HG03342 (cell line): ENCODE measurements at regions not wholly inside any gene's neighbourhood (a gene's known extent, or its start where the extent isn't known, plus 50 kb on each side); places are given as distances from the start of the nearest gene placed in this dataset.
"Not testable (repeated sequence)": the region's sequence is repeated elsewhere in the genome, so short reads cannot be mapped to it uniquely, and the experiment has no call there.

ENCODE experiments used
- ATAC-seq: cut with Tn5 transposase; IDR thresholded peaks from one replicate; pipeline ENCODE4 v1.9.1; 2021; ENCODE audit warnings: mild to moderate bottlenecking, moderate library complexity; ENCODE audit not compliant: unreplicated experiment

GRCh38 chr12:108424026-108424425 lies 84.9 kb upstream of the CMKLR1 start:
- no peak for ATAC-seq

DNA sequence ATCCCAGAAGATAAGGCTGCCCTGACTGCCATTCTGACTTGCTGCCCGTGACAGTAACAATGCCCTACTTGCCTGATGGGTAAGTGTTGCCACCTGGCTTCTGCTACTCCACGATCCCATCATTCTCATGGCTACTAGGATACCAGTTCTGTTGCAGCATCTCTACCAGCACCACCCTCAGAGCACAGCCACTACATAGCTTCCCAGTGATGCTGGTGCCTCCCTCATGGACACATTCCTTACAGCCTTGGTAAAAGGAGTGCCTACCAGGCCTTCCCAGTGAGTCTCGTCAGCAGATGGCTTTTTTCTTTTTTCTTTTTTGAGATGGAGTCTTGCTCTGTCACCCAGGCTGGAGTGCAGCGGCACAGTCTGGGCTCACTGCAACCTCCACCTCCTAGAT lies 84.4 kb upstream of the CMKLR1 start:
- ATAC-seq = no peak

DNA sequence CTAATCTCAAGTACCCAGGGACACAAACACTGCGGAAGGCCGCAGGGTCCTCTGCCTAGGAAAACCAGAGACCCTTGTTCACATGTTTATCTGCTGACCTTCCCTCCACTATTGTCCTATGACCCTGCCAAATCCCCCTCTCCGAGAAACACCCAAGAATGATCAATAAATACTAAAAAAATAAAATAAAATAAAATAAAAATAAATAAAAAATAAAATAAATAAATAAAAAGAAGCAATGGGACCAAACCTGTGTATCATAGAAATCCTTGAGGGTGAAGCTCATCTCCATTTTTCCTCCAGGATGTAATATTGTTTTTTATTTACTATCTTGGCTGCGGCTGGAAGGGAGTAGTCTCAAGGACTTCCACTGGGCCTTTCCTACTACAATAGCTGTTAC lies 82.0 kb upstream of the CMKLR1 start:
- not testable (repeated sequence) for ATAC-seq

DNA sequence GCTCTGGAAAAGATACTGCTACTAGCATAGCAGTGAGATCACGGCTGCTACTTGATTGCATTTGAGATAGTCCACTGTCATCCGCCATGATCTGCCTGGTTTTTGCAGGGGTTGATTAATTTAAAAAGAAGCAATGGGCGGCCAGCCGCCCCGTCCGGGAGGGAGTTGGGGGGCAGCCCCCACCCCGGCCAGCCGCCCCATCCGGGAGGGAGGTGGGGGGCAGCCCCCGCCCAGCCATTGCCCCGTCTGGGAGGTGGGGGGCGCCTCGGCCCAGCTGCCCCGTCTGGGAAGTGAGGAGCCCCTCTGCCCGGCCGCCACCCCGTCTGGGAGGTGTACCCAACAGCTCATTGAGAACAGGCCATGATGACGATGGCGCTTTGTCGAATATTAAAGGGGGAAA lies 81.3 kb upstream of the CMKLR1 start:
- ATAC-seq = not testable (repeated sequence)

DNA sequence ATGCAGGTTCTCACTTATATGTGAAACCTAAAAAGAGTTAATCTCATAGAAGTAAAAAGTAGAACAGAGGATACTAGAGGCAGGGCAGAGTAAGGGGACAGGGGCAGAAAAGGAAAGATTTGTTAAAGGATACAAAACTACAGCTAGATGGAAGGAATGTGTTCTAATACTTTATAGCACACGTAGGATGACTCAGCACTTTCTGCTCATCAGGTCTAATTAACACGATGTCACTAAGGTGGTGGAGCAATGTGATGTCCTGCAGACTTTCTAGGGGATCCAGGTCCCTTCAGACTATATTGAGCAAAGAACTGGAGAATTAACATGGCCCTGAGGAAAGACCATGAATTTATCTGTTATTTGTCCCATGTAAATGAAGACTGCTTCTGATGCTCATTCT lies 80.8 kb upstream of the CMKLR1 start:
- no peak for ATAC-seq

- no peak for ATAC-seq
Observed at GRCh38 chr12:108418164-108418890, 79.2 kb upstream of the CMKLR1 start.

DNA sequence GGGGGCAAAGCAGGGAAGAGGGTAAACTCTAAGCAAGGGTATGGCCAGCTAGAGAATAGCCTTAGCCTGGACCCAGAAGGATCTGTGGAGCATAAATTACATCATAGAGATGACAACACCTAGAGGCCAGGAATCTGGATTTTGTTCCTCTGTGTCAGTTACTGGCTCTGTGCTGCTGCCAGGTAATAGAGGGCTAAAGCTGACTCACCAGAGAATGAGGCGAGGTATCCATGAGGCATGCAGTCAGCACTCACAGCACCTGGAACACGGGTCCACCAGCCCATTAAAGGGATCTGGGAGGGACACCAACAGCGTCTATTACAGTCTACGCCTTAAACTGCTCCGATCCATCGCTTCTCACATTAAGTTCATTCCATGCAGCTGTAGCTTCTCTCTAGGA lies 74.9 kb upstream of the CMKLR1 start:
- no peak for ATAC-seq

GRCh38 chr12:108410689-108411088 lies 71.6 kb upstream of the CMKLR1 start:
- ATAC-seq = no peak

GRCh38 chr12:108409481-108409880 lies 70.4 kb upstream of the CMKLR1 start:
- ATAC-seq = no peak

DNA sequence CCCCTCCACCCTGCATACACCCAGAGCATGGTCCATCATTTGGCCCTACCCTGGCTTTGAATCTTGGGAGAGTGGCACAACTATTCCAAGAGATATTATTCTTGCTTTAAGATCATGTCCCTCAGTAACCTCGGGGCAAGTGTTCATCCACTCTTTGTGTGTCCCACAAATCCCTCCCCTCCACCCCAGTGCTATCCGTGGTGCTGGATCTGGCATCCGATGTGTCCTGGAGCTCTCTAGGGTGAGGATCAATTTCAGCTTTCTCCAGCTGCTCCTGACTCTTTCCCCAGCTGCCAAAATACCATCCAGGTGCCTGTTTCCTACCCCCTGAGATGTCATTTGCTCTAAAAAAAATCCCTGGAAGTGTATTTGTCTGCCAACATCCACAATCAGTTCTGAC lies 64.8 kb upstream of the CMKLR1 start:
- no peak for ATAC-seq

DNA sequence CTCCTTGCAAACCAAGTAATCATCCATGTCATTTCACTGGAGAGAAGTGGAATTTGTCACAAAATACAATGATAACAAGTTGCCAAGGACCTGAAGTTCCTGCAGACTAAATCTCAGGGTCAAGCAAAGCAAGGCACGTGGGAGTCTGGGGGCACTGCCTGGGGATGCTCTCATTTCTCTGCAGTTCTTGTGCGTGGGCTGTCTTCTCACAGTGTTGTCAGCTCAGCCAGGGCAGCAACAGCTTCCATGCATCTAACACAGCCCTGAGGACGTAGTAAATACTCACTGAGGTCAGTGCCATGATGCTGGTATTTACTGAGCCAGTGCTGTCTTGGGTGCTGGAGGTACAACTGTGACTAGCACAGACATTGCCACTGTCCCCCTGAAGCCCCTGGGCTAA lies 62.9 kb upstream of the CMKLR1 start:
- ATAC-seq = no peak

DNA sequence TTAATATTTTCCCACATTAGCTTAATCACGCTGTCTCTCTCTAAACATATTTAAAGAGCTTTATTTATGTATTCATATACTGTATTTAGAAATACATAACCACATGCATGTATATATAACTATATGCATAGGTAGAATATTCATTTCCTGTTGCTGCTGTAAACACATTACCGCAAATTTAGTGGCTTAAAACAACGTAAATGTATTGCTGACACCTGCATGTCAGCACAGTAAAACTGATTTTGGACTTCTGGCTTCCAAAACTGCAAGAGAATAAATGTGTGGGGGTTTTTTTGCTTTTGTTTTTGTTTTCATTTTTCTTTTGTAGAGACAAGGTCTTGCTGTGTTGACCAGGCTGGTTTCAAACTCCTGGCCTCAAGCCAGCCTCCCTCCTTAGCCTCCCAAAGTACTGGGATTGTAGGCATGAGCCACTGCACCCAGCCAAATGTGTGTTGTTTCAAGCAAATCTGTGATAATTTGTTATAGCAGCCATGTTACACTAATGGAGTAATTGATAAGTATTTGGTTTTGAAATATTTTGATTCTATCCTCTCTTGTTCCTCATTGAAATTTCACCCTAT lies 61.9 kb upstream of the CMKLR1 start:
- no peak for ATAC-seq

DNA sequence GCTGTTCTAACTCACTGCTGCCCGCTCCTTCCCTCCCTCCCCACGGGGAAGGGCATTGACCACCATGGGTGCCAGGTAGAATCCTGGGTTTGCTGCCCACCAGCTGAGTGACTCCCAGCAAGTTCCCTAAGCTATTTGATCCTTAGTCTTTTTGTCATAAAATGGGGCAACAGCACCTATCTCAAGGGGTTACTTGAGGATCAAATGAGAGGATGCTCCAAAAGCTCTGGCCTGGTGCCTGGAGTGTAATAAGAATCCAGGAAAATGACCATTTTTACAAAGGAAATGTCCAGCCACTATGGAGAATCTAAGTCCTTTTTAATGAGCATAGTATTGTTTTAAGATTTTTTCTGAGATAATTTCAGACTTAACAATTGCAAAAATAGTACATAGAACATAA lies 61.4 kb upstream of the CMKLR1 start:
- no peak for ATAC-seq

- no peak for ATAC-seq
Observed at GRCh38 chr12:108400056-108400455, 60.9 kb upstream of the CMKLR1 start.

DNA sequence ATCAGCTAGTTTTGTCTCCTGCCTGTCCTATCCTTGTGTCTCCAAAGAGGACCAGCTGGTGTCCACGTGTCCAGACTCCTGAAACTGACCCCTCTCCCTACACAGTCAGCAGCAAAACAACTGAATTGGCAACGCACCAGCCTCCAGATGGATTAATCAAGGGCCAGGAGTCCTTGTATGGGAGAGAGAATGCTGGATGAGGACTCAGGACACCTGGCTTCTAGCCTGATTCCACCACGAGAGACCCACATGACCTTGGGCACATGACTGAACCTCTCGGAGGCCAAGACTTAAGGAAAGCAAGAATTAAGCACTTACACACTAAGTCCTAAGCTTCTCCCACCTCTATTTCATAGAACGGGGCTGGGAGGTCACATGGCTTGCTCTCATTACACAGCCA lies 60.4 kb upstream of the CMKLR1 start:
- ATAC-seq = no peak

DNA sequence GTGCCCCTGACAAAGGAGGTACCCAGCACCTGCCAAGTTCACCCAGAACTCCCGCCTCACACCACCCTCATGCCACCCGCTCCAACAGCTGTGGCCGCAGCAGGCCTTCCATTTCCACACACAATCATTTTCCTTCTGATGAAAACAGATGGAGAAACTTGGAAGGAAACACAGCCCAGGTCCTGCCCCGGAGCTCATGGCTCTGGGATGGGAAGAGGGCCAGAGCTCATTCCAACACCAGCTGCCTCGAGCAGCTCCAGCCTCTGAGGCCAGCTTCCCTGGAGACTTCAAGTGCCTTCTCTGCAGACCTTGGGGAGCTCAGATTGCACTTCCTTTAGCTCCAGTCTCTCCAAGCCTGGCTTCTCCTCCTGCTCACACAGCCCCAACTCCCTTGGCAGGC lies 55.1 kb upstream of the CMKLR1 start:
- no peak for ATAC-seq

- ATAC-seq = no peak
Observed at GRCh38 chr12:108392284-108392683, 53.2 kb upstream of the CMKLR1 start.

DNA sequence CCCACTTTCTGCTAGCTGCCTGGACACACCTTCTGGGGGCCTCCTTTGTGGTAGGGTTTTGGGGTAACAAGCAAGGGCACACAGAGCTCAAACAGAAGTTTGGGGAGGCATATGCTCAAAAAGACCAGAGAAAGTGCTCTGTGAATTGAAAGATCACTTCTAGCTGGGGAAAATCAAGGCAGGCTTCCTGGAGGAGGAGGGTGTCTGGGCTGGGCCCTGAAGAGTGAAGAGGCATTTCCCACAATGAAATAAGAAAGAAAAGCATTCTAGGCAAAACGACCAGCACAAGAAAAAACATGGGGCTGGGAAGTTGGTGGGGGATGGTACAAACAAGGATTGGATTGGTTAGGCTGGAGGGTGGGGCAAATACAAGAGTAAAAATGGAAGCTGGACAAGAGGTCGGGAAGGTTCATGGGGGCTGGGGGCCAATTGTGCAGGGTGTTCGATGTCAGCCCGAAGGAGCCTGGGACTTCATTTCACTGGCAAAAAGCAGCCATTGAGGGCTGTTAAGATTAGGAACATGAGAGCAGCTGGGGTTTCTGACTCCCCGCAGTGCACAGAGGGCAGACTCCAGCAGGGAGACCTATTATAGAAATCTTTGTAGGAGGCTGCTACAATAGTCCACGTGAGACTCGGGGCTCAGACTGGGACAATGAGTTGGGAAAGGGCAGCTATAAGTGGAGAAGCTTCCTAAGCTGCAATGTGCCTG lies 51.5 kb upstream of the CMKLR1 start:
- no peak for ATAC-seq

GRCh38 chr12:108389544-108389943 lies 50.4 kb upstream of the CMKLR1 start:
- no peak for ATAC-seq
